ENCODE measurements at regions not wholly inside any gene's neighbourhood (a gene's known extent, or its start where the extent isn't known, plus 50 kb on each side); places are given as distances from the start of the nearest gene placed in this dataset.

- TF ChIP-seq CTCF (IDR thresholded peaks at IDR 0.05) = no peak
- no peak for TF ChIP-seq POLR2A (IDR thresholded peaks at IDR 0.05)
Observed at GRCh38 chr7:131154380-131154779, 173.3 kb upstream of the MKLN1 start.
